MCF 10A (cell line): ENCODE measurements at regions not wholly inside any gene's neighbourhood (a gene's known extent, or its start where the extent isn't known, plus 50 kb on each side); places are given as distances from the start of the nearest gene placed in this dataset.

Experiments
- BruUV-seq: library from RNA; stranded (reverse); fragments of 400-500 nt; replicated peaks from 2 replicates; lab custom pipeline; 2021; lab: Mats Ljungman, UMichigan
- CTCF ChIA-PET: fragments of 300-600 bp; sonication (Branson Sonifier 250); formaldehyde crosslinking; extraction: SDS; loops from one replicate; lab custom pipeline; 2021; ENCODE audit warnings: antibody characterized with exemption, inconsistent platforms; lab: Yijun Ruan, JAX
- POLR2A ChIA-PET: fragments of 300-600, 350-650 bp; sonication (Branson Sonifier 250); formaldehyde crosslinking; extraction: SDS; loops from one replicate; lab custom pipeline; 2020; ENCODE audit warnings: antibody characterized with exemption, inconsistent platforms; lab: Yijun Ruan, JAX
- DNase-seq: peaks from one replicate; pipeline ENCODE4 v3.0.0-alpha.2; 2018; ENCODE audit not compliant: unreplicated experiment
- H3K27ac Mint-ChIP-seq: one replicate; pipeline ENCODE4 v1.8.0; 2022; ENCODE audit warnings: mild to moderate bottlenecking, low read depth, mixed read lengths; ENCODE audit not compliant: unreplicated experiment
- H3K27me3 Mint-ChIP-seq: one replicate; pipeline ENCODE4 v1.8.0; 2022; ENCODE audit warnings: mixed read lengths; ENCODE audit not compliant: insufficient read depth, unreplicated experiment
- H3K36me3 Mint-ChIP-seq: one replicate; pipeline ENCODE4 v1.8.0; 2022; ENCODE audit warnings: mild to moderate bottlenecking, moderate library complexity, mixed read lengths; ENCODE audit not compliant: insufficient read depth, unreplicated experiment
- H3K4me1 Mint-ChIP-seq: one replicate; pipeline ENCODE4 v1.8.0; 2022; ENCODE audit warnings: mixed read lengths; ENCODE audit not compliant: insufficient read depth, unreplicated experiment
- H3K4me3 Mint-ChIP-seq: one replicate; pipeline ENCODE4 v1.8.0; 2022; ENCODE audit warnings: mild to moderate bottlenecking, moderate library complexity, mixed read lengths; ENCODE audit not compliant: unreplicated experiment
- H3K9me3 Mint-ChIP-seq: one replicate; pipeline ENCODE4 v1.8.0; 2022; ENCODE audit warnings: mixed read lengths; ENCODE audit not compliant: unreplicated experiment
- CTCF ChIP-seq: fragments of 200-600 bp; IDR thresholded peaks from one replicate; pipeline ENCODE4 v1.8.0; 2022; ENCODE audit warnings: antibody characterized with exemption, mild to moderate bottlenecking; ENCODE audit not compliant: unreplicated experiment
- intact Hi-C: fragments of 100-400 bp; cut with micrococcal nuclease; formaldehyde crosslinking; loops from 2 replicates; pipeline ENCODE4 v1.14.1; 2022

GRCh38 chr1:238176441-238176840, 285.7 kb upstream of the ZP4 start:
- DNase-seq, result no peak
- H3K4me1 Mint-ChIP-seq, result peaks cover 11% of the 10 kb centered on the region
- H3K4me3 Mint-ChIP-seq, result no peak overlapping the region
- CTCF ChIA-PET, result interaction anchor here (0.6 kb wide), 1 partner anchor 16 kb away, joined by 5 read pairs; no protein-coding TSS in a partner anchor
- H3K9me3 Mint-ChIP-seq, result no peaks in the 10 kb centered on the region
- no peaks in the 10 kb centered on the region for H3K36me3 Mint-ChIP-seq
- intact Hi-C loops, result no loop called here
- BruUV-seq, result no TSS peak
- H3K27me3 Mint-ChIP-seq, result no peaks in the 10 kb centered on the region
- H3K27ac Mint-ChIP-seq, result no peak overlapping the region
- POLR2A ChIA-PET, result interaction anchor here (1.2 kb wide), 1 partner anchor 8 kb away, joined by 3 read pairs; no protein-coding TSS in a partner anchor
- TF ChIP-seq CTCF, result no peak

- H3K9me3 Mint-ChIP-seq, result no peaks in the 10 kb centered on the region
- no peak for DNase-seq
- ChIA-PET CTCF (interaction anchor here (0.5 to 0.6 kb wide), 3 partner anchors 9 to 447 kb away, joined by 3 read pairs; no protein-coding TSS in a partner anchor), POLR2A (no interaction called here)
- no peaks in the 10 kb centered on the region for H3K4me1 Mint-ChIP-seq
- H3K27me3 Mint-ChIP-seq, result no peaks in the 10 kb centered on the region
- H3K4me3 Mint-ChIP-seq, result no peak overlapping the region
- no TSS peak for BruUV-seq
- no peak overlapping the region for H3K27ac Mint-ChIP-seq
- TF ChIP-seq CTCF, result no peak
- intact Hi-C loops, result no loop called here
- no peaks in the 10 kb centered on the region for H3K36me3 Mint-ChIP-seq
Observed at GRCh38 chr1:238171985-238172384, 281.3 kb upstream of the ZP4 start.

GRCh38 chr1:238161955-238162354, 271.2 kb upstream of the ZP4 start:
- ChIA-PET POLR2A (no interaction called here), CTCF (no interaction called here)
- TF ChIP-seq CTCF, result no peak
- no TSS peak for BruUV-seq
- no peak overlapping the region for H3K27ac Mint-ChIP-seq
- DNase-seq, result no peak
- H3K9me3 Mint-ChIP-seq, result peaks cover 31% of the 10 kb centered on the region
- no peaks in the 10 kb centered on the region for H3K27me3 Mint-ChIP-seq
- intact Hi-C loops, result no loop called here
- no peaks in the 10 kb centered on the region for H3K4me1 Mint-ChIP-seq
- no peak overlapping the region for H3K4me3 Mint-ChIP-seq
- no peaks in the 10 kb centered on the region for H3K36me3 Mint-ChIP-seq

- no peak for TF ChIP-seq CTCF
- Mint-ChIP-seq H3K9me3 (no peaks in the 10 kb centered on the region), H3K27ac (no peak overlapping the region), H3K4me3 (no peak overlapping the region), H3K36me3 (no peaks in the 10 kb centered on the region), H3K4me1 (no peaks in the 10 kb centered on the region), H3K27me3 (no peaks in the 10 kb centered on the region)
- DNase-seq, result no peak
- no TSS peak for BruUV-seq
- intact Hi-C loops, result no loop called here
- ChIA-PET CTCF (interaction anchor here (0.6 to 1.4 kb wide), 2 partner anchors 290 to 1746 kb away, joined by 3 read pairs; no protein-coding TSS in a partner anchor), POLR2A (interaction anchor here (1.1 kb wide), 1 partner anchor 14 kb away, joined by 3 read pairs; no protein-coding TSS in a partner anchor)
Observed at GRCh38 chr1:238153939-238154338, 263.2 kb upstream of the ZP4 start.
